ENCODE measurements at regions not wholly inside any gene's neighbourhood (a gene's known extent, or its start where the extent isn't known, plus 50 kb on each side); places are given as distances from the start of the nearest gene placed in this dataset.

GRCh38 chr6:164266851-164267250 is 852.3 kb downstream of the QKI start:
- no peak overlapping the region for H3K27ac Mint-ChIP-seq
- DNase-seq: no peak
- CTCF ChIA-PET: no interaction called here
- no peaks in the 10 kb centered on the region for H3K9me3 Mint-ChIP-seq
- POLR2A ChIA-PET: no interaction called here
- no peaks in the 10 kb centered on the region for H3K4me1 Mint-ChIP-seq
- no peak overlapping the region for H3K4me3 Mint-ChIP-seq
- H3K27me3 Mint-ChIP-seq: no peaks in the 10 kb centered on the region
- H3K36me3 Mint-ChIP-seq (ENCODE audit: low read depth): no peaks in the 10 kb centered on the region

DNA sequence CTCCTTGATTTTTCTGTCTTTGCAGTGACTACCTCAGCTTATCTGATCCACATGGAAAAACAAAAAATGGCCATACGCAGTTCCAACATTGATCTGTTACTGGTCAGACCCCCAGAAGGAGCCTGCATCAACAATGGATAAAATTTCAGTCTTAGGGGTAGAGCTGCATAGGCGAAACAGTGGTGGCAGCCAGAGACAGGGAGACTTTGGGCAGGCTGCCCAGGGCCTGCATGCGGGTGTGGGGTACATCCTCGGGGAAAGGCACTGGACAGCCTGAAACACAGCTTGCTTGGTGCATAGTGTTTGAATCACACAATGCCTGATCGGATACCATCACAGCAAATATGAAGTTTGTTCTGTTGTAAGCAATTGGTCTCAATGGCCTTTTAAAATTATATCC is 847.8 kb downstream of the QKI start:
- no peak for DNase-seq
- ChIA-PET POLR2A (no interaction called here), CTCF (no interaction called here)
- H3K4me3 Mint-ChIP-seq: no peak overlapping the region
- peaks cover 3% of the 10 kb centered on the region for H3K9me3 Mint-ChIP-seq
- no peaks in the 10 kb centered on the region for H3K27me3 Mint-ChIP-seq
- no peaks in the 10 kb centered on the region for H3K36me3 Mint-ChIP-seq (ENCODE audit: low read depth)
- H3K27ac Mint-ChIP-seq: no peak overlapping the region
- H3K4me1 Mint-ChIP-seq: no peaks in the 10 kb centered on the region

GRCh38 chr6:164258421-164258820 is 843.9 kb downstream of the QKI start:
- no peaks in the 10 kb centered on the region for H3K36me3 Mint-ChIP-seq (ENCODE audit: low read depth)
- ChIA-PET POLR2A (no interaction called here), CTCF (no interaction called here)
- no peak overlapping the region for H3K27ac Mint-ChIP-seq
- no peaks in the 10 kb centered on the region for H3K4me1 Mint-ChIP-seq
- H3K27me3 Mint-ChIP-seq: no peaks in the 10 kb centered on the region
- no peak for DNase-seq
- peaks cover 3% of the 10 kb centered on the region for H3K9me3 Mint-ChIP-seq
- H3K4me3 Mint-ChIP-seq: no peak overlapping the region

- POLR2A ChIA-PET: no interaction called here
- no peaks in the 10 kb centered on the region for H3K36me3 Mint-ChIP-seq (ENCODE audit: low read depth)
- no peak for DNase-seq
- H3K27me3 Mint-ChIP-seq: no peaks in the 10 kb centered on the region
- CTCF ChIA-PET: no interaction called here
- H3K9me3 Mint-ChIP-seq: peaks cover 2% of the 10 kb centered on the region
- no peak overlapping the region for H3K4me3 Mint-ChIP-seq
- no peaks in the 10 kb centered on the region for H3K4me1 Mint-ChIP-seq
- no peak overlapping the region for H3K27ac Mint-ChIP-seq
Measured at GRCh38 chr6:164252948-164253347, 838.4 kb downstream of the QKI start.

- Mint-ChIP-seq H3K4me3 (no peak overlapping the region), H3K36me3 (ENCODE audit: low read depth) (no peaks in the 10 kb centered on the region), H3K27me3 (no peaks in the 10 kb centered on the region), H3K4me1 (no peaks in the 10 kb centered on the region), H3K27ac (no peak overlapping the region), H3K9me3 (no peaks in the 10 kb centered on the region)
- ChIA-PET CTCF (no interaction called here), POLR2A (no interaction called here)
- DNase-seq: no peak
Measured at GRCh38 chr6:164252291-164252690, 837.8 kb downstream of the QKI start.

- H3K9me3 Mint-ChIP-seq: no peaks in the 10 kb centered on the region
- no peaks in the 10 kb centered on the region for H3K4me1 Mint-ChIP-seq
- no peak overlapping the region for H3K27ac Mint-ChIP-seq
- no peaks in the 10 kb centered on the region for H3K36me3 Mint-ChIP-seq (ENCODE audit: low read depth)
- DNase-seq: no peak
- CTCF ChIA-PET: no interaction called here
- no peaks in the 10 kb centered on the region for H3K27me3 Mint-ChIP-seq
- no peak overlapping the region for H3K4me3 Mint-ChIP-seq
- POLR2A ChIA-PET: no interaction called here
Measured at GRCh38 chr6:164247106-164247505, 832.6 kb downstream of the QKI start.

GRCh38 chr6:164246082-164246481 is 831.6 kb downstream of the QKI start:
- ChIA-PET CTCF (no interaction called here), POLR2A (no interaction called here)

GRCh38 chr6:164243949-164244348 is 829.4 kb downstream of the QKI start:
- H3K4me3 Mint-ChIP-seq: no peak overlapping the region
- no peaks in the 10 kb centered on the region for H3K9me3 Mint-ChIP-seq
- no peaks in the 10 kb centered on the region for H3K4me1 Mint-ChIP-seq
- H3K27me3 Mint-ChIP-seq: no peaks in the 10 kb centered on the region
- no peak overlapping the region for H3K27ac Mint-ChIP-seq
- ChIA-PET CTCF (no interaction called here), POLR2A (no interaction called here)
- H3K36me3 Mint-ChIP-seq (ENCODE audit: low read depth): no peaks in the 10 kb centered on the region
- no peak for DNase-seq

More at GRCh38 chr6:164246082-164246481, 831.6 kb downstream of the QKI start:
- no peak for DNase-seq
- Mint-ChIP-seq H3K27me3 (no peaks in the 10 kb centered on the region), H3K36me3 (ENCODE audit: low read depth) (no peaks in the 10 kb centered on the region), H3K4me3 (no peak overlapping the region), H3K27ac (no peak overlapping the region), H3K9me3 (no peaks in the 10 kb centered on the region), H3K4me1 (no peaks in the 10 kb centered on the region)

DNA sequence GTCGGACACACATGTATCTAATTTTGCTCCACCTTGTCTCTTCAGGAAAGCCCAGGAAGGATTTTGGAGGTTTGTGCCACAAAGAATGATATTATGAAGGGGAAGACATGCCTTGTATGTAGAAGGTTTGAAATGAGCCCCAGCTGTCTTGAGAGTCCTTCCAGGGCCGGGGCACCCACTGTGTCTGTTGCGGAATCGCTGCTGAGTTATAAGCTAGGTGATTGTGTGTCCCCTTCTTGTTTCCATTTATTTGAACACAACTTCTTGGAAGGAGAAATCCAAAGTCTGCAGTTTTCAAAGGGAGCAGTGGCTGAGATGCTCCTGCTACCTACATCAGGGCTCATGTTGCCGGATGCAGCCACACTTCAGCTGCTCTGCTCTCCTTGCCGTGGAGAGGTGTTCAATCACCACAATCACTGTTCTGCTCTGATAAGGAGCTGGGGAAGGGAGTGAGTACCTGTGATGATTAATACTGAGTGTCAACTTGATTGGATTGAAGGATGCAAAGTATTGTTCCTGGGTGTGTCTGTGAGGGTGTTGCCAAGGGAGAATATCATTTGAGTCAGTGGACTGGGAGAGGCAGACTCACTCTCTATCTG is 828.6 kb downstream of the QKI start:
- ChIA-PET CTCF (no interaction called here), POLR2A (no interaction called here)
- Mint-ChIP-seq H3K27ac (no peak overlapping the region), H3K27me3 (no peaks in the 10 kb centered on the region), H3K4me1 (no peaks in the 10 kb centered on the region), H3K4me3 (no peak overlapping the region), H3K36me3 (ENCODE audit: low read depth) (no peaks in the 10 kb centered on the region), H3K9me3 (no peaks in the 10 kb centered on the region)
- DNase-seq: no peak

DNA sequence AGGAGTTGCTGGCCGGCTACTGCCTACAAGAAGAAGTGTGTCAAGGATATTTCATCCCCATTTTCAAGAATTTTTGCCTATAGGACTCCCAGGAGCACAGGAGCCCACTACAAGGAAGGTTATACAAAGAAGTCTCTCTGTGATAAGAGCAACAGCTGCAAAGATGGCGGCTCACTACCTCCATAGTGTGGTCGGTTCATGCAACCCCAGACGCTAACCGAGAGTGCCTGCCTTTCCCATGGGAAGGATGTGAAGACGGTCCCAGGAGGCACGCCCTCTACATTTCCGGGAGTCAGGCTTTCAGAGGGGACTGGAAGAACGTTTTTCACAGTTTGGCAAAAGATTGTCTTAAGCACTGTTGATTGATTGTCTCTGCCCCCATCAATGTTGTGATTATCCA is 816.3 kb downstream of the QKI start:
- no peaks in the 10 kb centered on the region for H3K27me3 Mint-ChIP-seq
- no peak overlapping the region for H3K4me3 Mint-ChIP-seq
- CTCF ChIA-PET: no interaction called here
- POLR2A ChIA-PET: no interaction called here
- H3K4me1 Mint-ChIP-seq: no peaks in the 10 kb centered on the region
- no peak overlapping the region for H3K27ac Mint-ChIP-seq
- DNase-seq: no peak
- no peaks in the 10 kb centered on the region for H3K9me3 Mint-ChIP-seq
- no peaks in the 10 kb centered on the region for H3K36me3 Mint-ChIP-seq (ENCODE audit: low read depth)

GRCh38 chr6:164230259-164230658 is 815.7 kb downstream of the QKI start:
- no peak for DNase-seq
- ChIA-PET POLR2A (no interaction called here), CTCF (no interaction called here)
- Mint-ChIP-seq H3K4me1 (no peaks in the 10 kb centered on the region), H3K36me3 (ENCODE audit: low read depth) (no peaks in the 10 kb centered on the region), H3K27me3 (no peaks in the 10 kb centered on the region), H3K27ac (no peak overlapping the region), H3K9me3 (no peaks in the 10 kb centered on the region), H3K4me3 (no peak overlapping the region)

DNA sequence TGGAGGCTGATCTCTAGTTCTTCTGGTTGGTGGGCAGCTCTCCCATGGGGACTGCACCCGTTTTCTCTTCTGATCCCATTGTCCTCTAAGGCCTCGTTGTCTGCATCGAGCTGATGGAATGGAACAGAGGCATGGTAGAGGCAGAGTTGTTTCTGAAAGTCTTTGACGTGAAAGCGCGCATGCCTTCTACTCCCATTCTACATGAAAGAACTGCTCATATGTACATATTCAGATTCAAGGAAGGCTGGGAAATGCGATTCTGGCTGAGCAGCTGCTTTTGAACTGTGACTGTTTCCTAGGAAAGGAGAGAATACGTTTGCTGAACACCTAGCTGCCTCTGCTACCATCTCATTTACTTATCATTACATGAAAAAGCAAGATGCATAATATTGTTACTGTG is 815.2 kb downstream of the QKI start:
- Mint-ChIP-seq H3K4me3 (no peak overlapping the region), H3K4me1 (no peaks in the 10 kb centered on the region), H3K36me3 (ENCODE audit: low read depth) (no peaks in the 10 kb centered on the region), H3K9me3 (no peaks in the 10 kb centered on the region), H3K27me3 (no peaks in the 10 kb centered on the region), H3K27ac (no peak overlapping the region)
- POLR2A ChIA-PET: no interaction called here
- CTCF ChIA-PET: no interaction called here
- no peak for DNase-seq

GRCh38 chr6:164227952-164228522 is 813.5 kb downstream of the QKI start:
- Mint-ChIP-seq H3K4me1 (no peaks in the 10 kb centered on the region), H3K27me3 (no peaks in the 10 kb centered on the region), H3K9me3 (no peaks in the 10 kb centered on the region), H3K36me3 (ENCODE audit: low read depth) (no peaks in the 10 kb centered on the region), H3K4me3 (no peak overlapping the region), H3K27ac (no peak overlapping the region)
- CTCF ChIA-PET: no interaction called here
- DNase-seq: no peak
- POLR2A ChIA-PET: no interaction called here

DNA sequence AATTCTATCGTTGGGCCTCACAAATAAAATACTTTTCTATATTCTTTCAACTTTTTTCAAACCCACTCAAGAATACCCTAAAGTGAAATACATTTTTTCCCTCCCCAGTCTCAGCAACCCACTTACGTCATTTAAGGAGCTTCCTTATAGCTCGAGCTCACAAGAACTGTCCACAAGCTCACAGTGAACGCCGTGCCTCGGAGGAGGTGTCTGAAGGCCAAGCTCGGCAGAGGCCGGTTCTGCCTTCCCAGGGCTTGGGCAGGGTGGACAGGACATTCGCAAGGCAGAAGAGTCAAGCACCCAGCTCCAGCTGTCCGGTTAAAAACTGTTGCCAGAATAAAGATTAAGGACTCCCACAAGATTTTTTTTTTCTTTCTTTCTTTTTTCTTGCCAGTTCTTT is 802.3 kb downstream of the QKI start:
- no peaks in the 10 kb centered on the region for H3K27me3 Mint-ChIP-seq
- ChIA-PET POLR2A (no interaction called here), CTCF (no interaction called here)
- no peaks in the 10 kb centered on the region for H3K4me1 Mint-ChIP-seq
- H3K9me3 Mint-ChIP-seq: no peaks in the 10 kb centered on the region
- no peak for DNase-seq
- no peak overlapping the region for H3K4me3 Mint-ChIP-seq
- no peaks in the 10 kb centered on the region for H3K36me3 Mint-ChIP-seq (ENCODE audit: low read depth)
- H3K27ac Mint-ChIP-seq: no peak overlapping the region

DNA sequence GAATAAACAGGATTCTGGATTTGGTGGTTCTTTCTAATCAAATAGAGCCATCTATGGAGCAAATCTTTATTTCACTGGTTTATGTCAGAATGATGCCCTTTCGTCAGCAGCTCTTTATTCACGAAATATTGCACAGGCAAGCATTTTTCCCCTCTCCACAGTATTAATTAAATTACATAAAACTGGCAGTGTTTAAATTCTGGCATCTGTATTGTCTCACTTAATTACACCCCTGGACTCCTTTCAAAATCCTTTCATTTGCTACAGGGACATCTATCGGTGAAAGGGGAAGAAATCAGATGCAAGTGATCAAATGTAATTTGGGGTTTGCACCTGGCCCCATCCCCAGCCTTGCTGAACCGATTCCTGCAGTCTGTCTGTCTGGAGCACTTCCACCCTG is 801.9 kb downstream of the QKI start:
- POLR2A ChIA-PET: no interaction called here
- H3K27me3 Mint-ChIP-seq: no peaks in the 10 kb centered on the region

More for the DNA sequence above, 801.9 kb downstream of the QKI start:
- Mint-ChIP-seq H3K4me1 (no peaks in the 10 kb centered on the region), H3K9me3 (no peaks in the 10 kb centered on the region), H3K4me3 (no peak overlapping the region), H3K27ac (no peak overlapping the region), H3K36me3 (ENCODE audit: low read depth) (no peaks in the 10 kb centered on the region)
- DNase-seq: no peak
- CTCF ChIA-PET: no interaction called here
